GM12872 (cell line): ENCODE measurements at regions not wholly inside any gene's neighbourhood (a gene's known extent, or its start where the extent isn't known, plus 50 kb on each side); places are given as distances from the start of the nearest gene placed in this dataset.

Experiments used
- CTCF ChIP-seq: IDR thresholded peaks from 3 replicates; pipeline ENCODE4 v1.5.1; 2011; ENCODE audit warnings: low read depth, mild to moderate bottlenecking, low read length, moderate library complexity; ENCODE audit not compliant: insufficient read depth

- TF ChIP-seq CTCF, result no peak
These were observed 326.4 kb downstream of the MEI4 start for GRCh38 chr6:77979204-77979603.

- TF ChIP-seq CTCF, result no peak
These were observed 333.7 kb downstream of the MEI4 start for GRCh38 chr6:77986380-77987034.

GRCh38 chr6:77987035-77987384, 334.2 kb downstream of the MEI4 start:
- TF ChIP-seq CTCF, result no peak

- TF ChIP-seq CTCF, result no peak
These were observed 357.3 kb downstream of the MEI4 start for GRCh38 chr6:78010130-78010529.

- TF ChIP-seq CTCF, result no peak
These were observed 367.7 kb downstream of the MEI4 start for GRCh38 chr6:78020586-78020985.

- TF ChIP-seq CTCF, result no peak
These were observed 372.7 kb downstream of the MEI4 start for GRCh38 chr6:78025502-78025901.

GRCh38 chr6:78031228-78031627, 378.4 kb downstream of the MEI4 start:
- no peak for TF ChIP-seq CTCF
